AG09309 (cell line): ENCODE measurements at regions not wholly inside any gene's neighbourhood (a gene's known extent, or its start where the extent isn't known, plus 50 kb on each side); places are given as distances from the start of the nearest gene placed in this dataset.

Experiments used
- DNase-seq: peaks from one replicate; pipeline ENCODE4 v3.0.0-alpha.2; 2010; ENCODE audit warnings: low read depth
- H3K4me3 ChIP-seq: 2 replicates; pipeline ENCODE4 v1.5.1; 2011; ENCODE audit warnings: mild to moderate bottlenecking, low read depth, low read length, moderate library complexity; ENCODE audit not compliant: control insufficient read depth
- TF ChIP-seq, protein P1 (sequence below): IDR thresholded peaks from 2 replicates; pipeline ENCODE4 v1.5.1; 2011; ENCODE audit warnings: mild to moderate bottlenecking, low read depth, low read length, inconsistent platforms; ENCODE audit not compliant: insufficient read depth, control insufficient read depth; ENCODE audit errors: missing control alignments

DNA sequence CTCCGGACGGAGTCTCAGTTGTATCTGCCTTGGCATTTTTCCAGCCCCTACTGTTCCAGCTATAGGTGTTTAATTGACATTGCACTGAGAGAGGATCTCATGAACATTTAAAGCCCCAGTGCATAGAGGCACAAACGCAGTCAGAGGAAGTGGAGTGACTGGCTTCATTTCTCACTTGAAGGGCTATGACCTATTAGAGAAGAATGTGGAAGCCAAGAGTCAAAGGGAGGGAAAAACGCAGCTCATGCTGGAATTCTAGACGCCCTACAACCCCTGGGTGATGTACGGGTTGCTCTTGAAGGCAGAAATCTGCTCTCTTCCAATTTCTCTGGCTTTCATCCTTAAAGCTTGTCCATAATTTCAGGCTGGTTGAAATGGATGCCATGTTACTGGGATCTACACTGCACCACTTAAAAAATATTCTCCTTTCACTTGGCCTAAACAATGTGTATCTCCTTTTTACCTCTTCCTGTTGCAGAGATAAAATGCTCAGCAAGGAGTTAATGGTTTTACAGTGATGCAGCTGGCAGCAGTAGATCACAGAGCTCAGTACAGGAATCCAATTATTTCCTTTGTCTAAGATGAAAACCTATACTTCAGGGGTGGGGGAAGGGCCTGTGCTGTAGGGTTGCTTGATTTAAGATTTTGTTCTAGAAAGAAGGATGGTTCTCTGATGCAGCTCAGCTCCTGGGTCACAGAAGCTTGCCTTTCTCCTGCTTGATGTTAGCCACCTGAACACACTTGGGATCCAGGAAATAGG, 61.8 kb upstream of the MAMDC2 start:
- H3K4me3 ChIP-seq: no peak overlapping the region
- DNase-seq: no peak
- TF ChIP-seq, protein P1, sequence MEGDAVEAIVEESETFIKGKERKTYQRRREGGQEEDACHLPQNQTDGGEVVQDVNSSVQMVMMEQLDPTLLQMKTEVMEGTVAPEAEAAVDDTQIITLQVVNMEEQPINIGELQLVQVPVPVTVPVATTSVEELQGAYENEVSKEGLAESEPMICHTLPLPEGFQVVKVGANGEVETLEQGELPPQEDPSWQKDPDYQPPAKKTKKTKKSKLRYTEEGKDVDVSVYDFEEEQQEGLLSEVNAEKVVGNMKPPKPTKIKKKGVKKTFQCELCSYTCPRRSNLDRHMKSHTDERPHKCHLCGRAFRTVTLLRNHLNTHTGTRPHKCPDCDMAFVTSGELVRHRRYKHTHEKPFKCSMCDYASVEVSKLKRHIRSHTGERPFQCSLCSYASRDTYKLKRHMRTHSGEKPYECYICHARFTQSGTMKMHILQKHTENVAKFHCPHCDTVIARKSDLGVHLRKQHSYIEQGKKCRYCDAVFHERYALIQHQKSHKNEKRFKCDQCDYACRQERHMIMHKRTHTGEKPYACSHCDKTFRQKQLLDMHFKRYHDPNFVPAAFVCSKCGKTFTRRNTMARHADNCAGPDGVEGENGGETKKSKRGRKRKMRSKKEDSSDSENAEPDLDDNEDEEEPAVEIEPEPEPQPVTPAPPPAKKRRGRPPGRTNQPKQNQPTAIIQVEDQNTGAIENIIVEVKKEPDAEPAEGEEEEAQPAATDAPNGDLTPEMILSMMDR: no peak

DNA sequence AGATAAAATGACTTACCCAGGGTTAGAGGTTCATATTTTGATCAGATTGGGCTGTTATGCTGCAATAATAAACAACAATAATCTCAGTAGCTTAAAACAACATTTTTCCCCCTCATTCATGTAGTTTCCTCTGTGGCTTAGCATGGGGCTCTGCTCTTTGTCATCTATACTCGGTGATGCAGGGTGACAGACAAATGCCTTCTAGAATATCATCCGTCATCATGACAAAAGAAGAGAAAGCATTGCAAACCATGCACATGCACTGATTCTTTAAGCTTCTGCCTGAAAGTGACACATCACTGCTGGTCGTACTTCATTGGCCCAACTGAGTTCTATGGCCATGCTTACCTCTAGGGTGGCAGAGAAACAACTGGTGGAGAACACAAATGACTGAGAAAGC, 58.8 kb upstream of the MAMDC2 start:
- no peak for DNase-seq
- TF ChIP-seq, protein P1: no peak
- no peak overlapping the region for H3K4me3 ChIP-seq

DNA sequence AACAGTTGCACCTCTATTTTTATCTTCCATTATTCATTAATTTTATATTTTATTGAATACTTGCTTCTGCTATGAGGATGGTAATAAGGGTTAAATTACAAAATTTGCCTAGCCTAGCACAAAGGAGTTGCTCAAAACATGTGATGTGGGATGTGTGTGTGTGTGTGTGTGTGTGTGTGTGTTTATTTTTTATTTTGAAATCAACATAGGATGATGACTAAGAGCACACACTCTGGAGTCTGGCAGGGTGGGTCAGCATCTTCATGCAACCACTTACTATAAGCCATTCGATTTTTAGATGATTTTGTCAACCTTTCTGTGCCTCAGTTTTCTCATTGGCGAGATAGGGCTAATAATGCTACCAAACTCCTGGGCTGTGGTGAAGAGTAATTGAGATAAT, 57.7 kb upstream of the MAMDC2 start:
- DNase-seq: no peak
- H3K4me3 ChIP-seq: no peak overlapping the region
- TF ChIP-seq, protein P1: no peak

DNA sequence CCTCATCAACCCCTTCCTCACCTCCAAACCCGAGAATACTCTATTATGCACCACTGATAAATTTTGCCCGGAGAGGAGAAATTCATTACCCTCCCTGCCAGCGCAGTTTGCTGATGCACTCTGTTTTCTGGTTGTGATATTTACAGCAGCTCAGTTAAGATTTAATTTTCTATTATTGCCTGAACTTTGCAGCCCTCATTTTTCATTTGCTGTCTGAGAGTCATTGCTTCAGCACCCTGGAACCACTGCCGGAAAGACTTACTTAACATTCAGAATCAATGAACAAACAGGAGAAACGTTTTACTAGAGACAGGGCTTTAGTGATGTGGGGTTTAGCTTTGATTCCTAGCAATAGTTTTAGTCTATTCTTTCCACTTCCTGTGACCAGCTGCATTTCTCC, 56.7 kb upstream of the MAMDC2 start:
- no peak for DNase-seq
- no peak overlapping the region for H3K4me3 ChIP-seq
- TF ChIP-seq, protein P1: no peak

DNA sequence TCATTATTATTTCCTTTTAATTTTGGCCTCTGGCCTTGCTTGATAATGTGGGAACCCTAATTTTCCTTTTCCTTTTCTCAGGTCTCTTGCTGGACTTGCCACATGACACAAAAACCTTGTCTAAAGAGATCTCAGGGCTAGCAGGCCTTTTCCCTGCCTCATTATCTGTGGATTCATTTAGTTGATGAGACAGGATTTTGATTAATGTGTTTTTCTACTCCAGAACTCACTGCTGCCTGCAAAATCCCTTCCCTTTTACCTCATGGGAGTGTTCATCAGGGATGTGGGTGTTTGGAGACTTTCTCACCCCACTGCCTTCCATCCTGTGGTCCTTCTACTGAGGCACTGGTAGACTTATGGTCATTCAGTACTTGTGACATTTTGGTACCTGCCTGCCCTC, 56.2 kb upstream of the MAMDC2 start:
- DNase-seq: no peak
- TF ChIP-seq, protein P1: no peak
- no peak overlapping the region for H3K4me3 ChIP-seq

DNA sequence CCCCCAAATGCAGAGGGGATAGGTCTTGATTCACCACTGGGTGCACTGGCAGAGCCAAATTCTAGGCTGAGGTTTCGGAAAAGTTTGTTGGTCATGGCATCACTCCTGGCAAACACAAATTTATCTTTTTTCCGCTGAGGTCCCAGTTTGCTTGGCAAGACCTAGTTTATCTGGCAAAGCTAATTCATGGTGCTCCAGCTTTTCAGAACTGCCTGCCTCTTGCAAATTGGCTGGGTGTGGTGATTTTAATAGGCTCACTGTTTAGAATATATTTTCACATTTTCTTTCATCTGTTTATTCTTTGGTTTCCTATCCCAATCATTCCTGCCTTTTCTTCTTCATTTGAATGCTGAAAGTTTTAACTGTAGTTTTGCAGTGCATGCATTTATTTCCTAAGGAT, 50.5 kb upstream of the MAMDC2 start:
- DNase-seq: no peak
- TF ChIP-seq, protein P1: no peak
- no peak overlapping the region for H3K4me3 ChIP-seq
